SK-N-SH treated with all-trans-retinoic acid at 6 μM for 48 hours (cell line): ENCODE measurements at regions not wholly inside any gene's neighbourhood (a gene's known extent, or its start where the extent isn't known, plus 50 kb on each side); places are given as distances from the start of the nearest gene placed in this dataset.
A peak's percentile ranks its signal among the peaks of the same experiment; 100 is the strongest.

ENCODE experiments used
- ATAC-seq: fragments of 200-7000 bp; cut with Tn5 transposase; 3 replicates; pipeline ENCODE4 v1.9.1; 2020; ENCODE audit warnings: mild to moderate bottlenecking, moderate library complexity
- ARNTL ChIP-seq: fragments of 450-650 bp; formaldehyde crosslinking; IDR thresholded peaks from 2 replicates; pipeline ENCODE4 v1.5.0; 2020; ENCODE audit warnings: low read depth, mild to moderate bottlenecking, moderate library complexity, borderline replicate concordance
- BACH2 ChIP-seq: fragments of 250-450 bp; sonication (Bioruptor Pico); IDR thresholded peaks from 2 replicates; pipeline ENCODE4 v1.9.0; 2021; ENCODE audit warnings: mild to moderate bottlenecking, borderline replicate concordance
- CSDC2 ChIP-seq: fragments of 250-450 bp; sonication (Bioruptor Pico); IDR thresholded peaks from 2 replicates; pipeline ENCODE4 v1.5.0; 2020; ENCODE audit warnings: mild to moderate bottlenecking, moderate library complexity
- ESRRG ChIP-seq: fragments of 250-450 bp; sonication (Bioruptor Pico); IDR thresholded peaks from 2 replicates; pipeline ENCODE4 v1.6.1; 2021; ENCODE audit warnings: mild to moderate bottlenecking
- GLIS3 ChIP-seq: fragments of 250-450 bp; sonication (Bioruptor Pico); IDR thresholded peaks from 2 replicates; pipeline ENCODE4 v1.5.0; 2020; ENCODE audit warnings: mild to moderate bottlenecking, moderate library complexity
- ISL1 ChIP-seq: fragments of 250-450 bp; sonication (Bioruptor Pico); IDR thresholded peaks from 2 replicates; pipeline ENCODE4 v2.1.2; 2022; ENCODE audit warnings: mild to moderate bottlenecking, moderate library complexity
- OSR1 ChIP-seq: fragments of 250-450 bp; sonication (Bioruptor Pico); IDR thresholded peaks from 2 replicates; pipeline ENCODE4 v1.8.0; 2022; ENCODE audit warnings: moderate library complexity, mild to moderate bottlenecking, inconsistent platforms
- RARB ChIP-seq: fragments of 250-450 bp; sonication (Bioruptor Pico); IDR thresholded peaks from 2 replicates; pipeline ENCODE4 v1.8.0; 2021; ENCODE audit warnings: mild to moderate bottlenecking, moderate library complexity
- TCF4 ChIP-seq: fragments of 250-450 bp; sonication (Bioruptor Pico); IDR thresholded peaks from 2 replicates; pipeline ENCODE4 v1.8.0; 2021; ENCODE audit warnings: mild to moderate bottlenecking, moderate library complexity, borderline replicate concordance
- TOX ChIP-seq: fragments of 250-450 bp; sonication (Bioruptor Pico); IDR thresholded peaks from 2 replicates; pipeline ENCODE4 v1.8.0; 2021; ENCODE audit warnings: mild to moderate bottlenecking, moderate library complexity, borderline replicate concordance
- ZC3H10 ChIP-seq: fragments of 250-450 bp; sonication (Bioruptor Pico); IDR thresholded peaks from 2 replicates; pipeline ENCODE4 v1.5.1; 2021; ENCODE audit warnings: mild to moderate bottlenecking, moderate library complexity
- ZFP3 ChIP-seq: fragments of 250-450 bp; sonication (Bioruptor Pico); IDR thresholded peaks from 2 replicates; pipeline ENCODE4 v1.5.0; 2020; ENCODE audit warnings: mild to moderate bottlenecking, moderate library complexity
- ZNF565 ChIP-seq: fragments of 450-650 bp; formaldehyde crosslinking; conservative IDR thresholded peaks from 2 replicates; pipeline ENCODE4 v1.5.0; 2020; ENCODE audit warnings: low read depth, mild to moderate bottlenecking, moderate library complexity
- ZNF8 ChIP-seq: fragments of 450-650 bp; formaldehyde crosslinking; IDR thresholded peaks from 2 replicates; pipeline ENCODE4 v1.5.0; 2020; ENCODE audit warnings: mild to moderate bottlenecking, moderate library complexity
- TF ChIP-seq, protein P1 (sequence below): fragments of 250-450 bp; sonication (Bioruptor Pico); IDR thresholded peaks from 2 replicates; pipeline ENCODE4 v1.8.0; 2021; ENCODE audit warnings: low read depth, mild to moderate bottlenecking, moderate library complexity, borderline replicate concordance
- TF ChIP-seq, protein P2 (sequence below): fragments of 250-450 bp; sonication (Bioruptor Pico); IDR thresholded peaks from 2 replicates; pipeline ENCODE4 v1.5.0; 2020; ENCODE audit warnings: mild to moderate bottlenecking, moderate library complexity
- TF ChIP-seq, protein P3 (sequence below): fragments of 250-450 bp; sonication (Bioruptor Pico); IDR thresholded peaks from 2 replicates; pipeline ENCODE4 v1.8.0; 2020; ENCODE audit warnings: mild to moderate bottlenecking, moderate library complexity, borderline replicate concordance

DNA sequence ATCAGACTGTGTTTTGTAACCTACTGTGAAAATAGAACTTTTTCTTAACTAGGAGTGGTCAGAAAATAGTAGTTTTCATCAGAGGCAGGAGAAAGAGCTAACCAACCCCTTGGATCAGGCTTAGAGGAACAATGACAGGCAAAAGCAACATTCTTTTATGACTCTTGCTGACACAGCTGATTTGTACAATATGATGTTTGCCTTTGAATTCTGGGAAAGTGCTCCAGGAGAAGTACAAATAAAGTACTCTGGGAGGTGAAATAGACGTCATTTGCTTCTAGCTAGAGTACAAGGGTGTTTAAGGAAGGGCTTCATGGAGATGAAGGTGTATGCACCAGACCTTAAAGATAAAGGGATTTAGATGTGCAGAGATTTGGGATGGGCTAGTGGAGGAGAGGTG is 75.1 kb upstream of the KIAA1217 start (continued):
- TF ChIP-seq, protein P1, sequence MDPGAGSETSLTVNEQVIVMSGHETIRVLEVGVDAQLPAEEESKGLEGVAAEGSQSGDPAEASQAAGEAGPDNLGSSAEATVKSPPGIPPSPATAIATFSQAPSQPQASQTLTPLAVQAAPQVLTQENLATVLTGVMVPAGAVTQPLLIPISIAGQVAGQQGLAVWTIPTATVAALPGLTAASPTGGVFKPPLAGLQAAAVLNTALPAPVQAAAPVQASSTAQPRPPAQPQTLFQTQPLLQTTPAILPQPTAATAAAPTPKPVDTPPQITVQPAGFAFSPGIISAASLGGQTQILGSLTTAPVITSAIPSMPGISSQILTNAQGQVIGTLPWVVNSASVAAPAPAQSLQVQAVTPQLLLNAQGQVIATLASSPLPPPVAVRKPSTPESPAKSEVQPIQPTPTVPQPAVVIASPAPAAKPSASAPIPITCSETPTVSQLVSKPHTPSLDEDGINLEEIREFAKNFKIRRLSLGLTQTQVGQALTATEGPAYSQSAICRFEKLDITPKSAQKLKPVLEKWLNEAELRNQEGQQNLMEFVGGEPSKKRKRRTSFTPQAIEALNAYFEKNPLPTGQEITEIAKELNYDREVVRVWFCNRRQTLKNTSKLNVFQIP (CRISPR knock-in tag): no peak
- TF ChIP-seq ARNTL: no peak

DNA sequence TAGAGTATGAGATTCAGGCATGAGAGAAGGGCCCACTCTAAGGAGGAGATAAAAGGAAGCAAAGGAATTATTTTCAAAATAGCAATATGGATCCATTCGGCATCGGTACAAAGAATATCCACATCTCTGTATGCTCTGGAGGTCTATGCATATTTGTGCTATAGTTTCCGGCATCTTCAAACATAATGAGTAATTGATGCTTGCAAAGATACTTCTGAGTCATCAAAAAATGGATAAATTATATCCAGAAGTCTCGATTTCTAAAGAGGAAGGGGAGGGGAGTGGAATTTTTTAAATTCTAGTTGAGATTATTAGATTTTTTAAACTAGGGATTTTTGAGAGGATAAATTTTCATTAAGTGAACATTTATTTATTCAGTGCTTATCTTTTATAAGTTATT is 72.9 kb upstream of the KIAA1217 start:
- ATAC-seq: peak; percentile 81

DNA sequence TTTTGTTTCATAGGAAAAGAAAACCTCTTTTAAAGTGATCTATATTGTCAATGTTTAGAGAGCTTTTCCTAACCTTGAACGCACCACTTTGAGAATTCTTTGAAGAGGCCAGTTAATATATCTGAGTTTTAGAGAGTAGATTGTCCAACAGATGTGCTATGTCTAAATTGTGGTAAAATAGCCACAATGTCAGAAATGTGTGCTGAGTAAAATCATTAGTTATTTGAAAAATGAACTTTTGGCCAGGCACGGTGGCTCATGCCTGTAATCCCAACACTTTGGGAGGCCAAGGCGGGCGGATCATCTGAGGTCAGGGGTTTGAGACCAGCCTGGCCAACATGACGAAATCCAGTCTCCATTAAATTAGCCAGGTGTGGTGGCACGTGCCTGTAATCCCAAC is 61.6 kb upstream of the KIAA1217 start:
- ATAC-seq: no peak
- TF ChIP-seq TOX (CRISPR knock-in tag) (no peak), RARB (CRISPR knock-in tag) (no peak), CSDC2 (CRISPR knock-in tag) (no peak), ZFP3 (CRISPR knock-in tag) (no peak), TCF4 (CRISPR knock-in tag) (no peak), ZNF8 (CRISPR knock-in tag) (no peak)
- TF ChIP-seq, protein P2, sequence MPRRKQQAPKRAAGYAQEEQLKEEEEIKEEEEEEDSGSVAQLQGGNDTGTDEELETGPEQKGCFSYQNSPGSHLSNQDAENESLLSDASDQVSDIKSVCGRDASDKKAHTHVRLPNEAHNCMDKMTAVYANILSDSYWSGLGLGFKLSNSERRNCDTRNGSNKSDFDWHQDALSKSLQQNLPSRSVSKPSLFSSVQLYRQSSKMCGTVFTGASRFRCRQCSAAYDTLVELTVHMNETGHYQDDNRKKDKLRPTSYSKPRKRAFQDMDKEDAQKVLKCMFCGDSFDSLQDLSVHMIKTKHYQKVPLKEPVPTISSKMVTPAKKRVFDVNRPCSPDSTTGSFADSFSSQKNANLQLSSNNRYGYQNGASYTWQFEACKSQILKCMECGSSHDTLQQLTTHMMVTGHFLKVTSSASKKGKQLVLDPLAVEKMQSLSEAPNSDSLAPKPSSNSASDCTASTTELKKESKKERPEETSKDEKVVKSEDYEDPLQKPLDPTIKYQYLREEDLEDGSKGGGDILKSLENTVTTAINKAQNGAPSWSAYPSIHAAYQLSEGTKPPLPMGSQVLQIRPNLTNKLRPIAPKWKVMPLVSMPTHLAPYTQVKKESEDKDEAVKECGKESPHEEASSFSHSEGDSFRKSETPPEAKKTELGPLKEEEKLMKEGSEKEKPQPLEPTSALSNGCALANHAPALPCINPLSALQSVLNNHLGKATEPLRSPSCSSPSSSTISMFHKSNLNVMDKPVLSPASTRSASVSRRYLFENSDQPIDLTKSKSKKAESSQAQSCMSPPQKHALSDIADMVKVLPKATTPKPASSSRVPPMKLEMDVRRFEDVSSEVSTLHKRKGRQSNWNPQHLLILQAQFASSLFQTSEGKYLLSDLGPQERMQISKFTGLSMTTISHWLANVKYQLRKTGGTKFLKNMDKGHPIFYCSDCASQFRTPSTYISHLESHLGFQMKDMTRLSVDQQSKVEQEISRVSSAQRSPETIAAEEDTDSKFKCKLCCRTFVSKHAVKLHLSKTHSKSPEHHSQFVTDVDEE (CRISPR knock-in tag): no peak

More for the DNA sequence above, 72.9 kb upstream of the KIAA1217 start:
- peak; percentile 80 for TF ChIP-seq ISL1 (CRISPR knock-in tag)
- TF ChIP-seq ESRRG: no peak

DNA sequence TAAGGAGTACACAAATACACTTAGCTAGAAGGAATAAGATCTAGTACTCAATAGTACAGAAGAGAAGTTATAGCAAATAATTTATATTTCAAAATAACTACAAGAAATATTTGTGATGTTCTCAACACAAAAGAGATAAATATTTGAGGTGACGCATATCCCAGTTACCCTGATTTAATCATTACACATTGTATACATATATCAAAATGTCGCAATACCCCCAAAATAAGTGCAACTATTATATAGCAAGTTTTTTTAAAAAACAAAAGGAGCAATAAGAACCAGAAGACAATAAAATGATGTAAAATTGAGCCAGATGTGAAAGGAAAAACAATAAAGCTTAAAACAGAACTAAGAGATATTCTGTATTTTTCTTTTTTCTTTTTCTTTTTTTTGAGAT is 59.3 kb upstream of the KIAA1217 start:
- ATAC-seq: no peak
- no peak for TF ChIP-seq ZNF565 (CRISPR knock-in tag)
- TF ChIP-seq, protein P3, sequence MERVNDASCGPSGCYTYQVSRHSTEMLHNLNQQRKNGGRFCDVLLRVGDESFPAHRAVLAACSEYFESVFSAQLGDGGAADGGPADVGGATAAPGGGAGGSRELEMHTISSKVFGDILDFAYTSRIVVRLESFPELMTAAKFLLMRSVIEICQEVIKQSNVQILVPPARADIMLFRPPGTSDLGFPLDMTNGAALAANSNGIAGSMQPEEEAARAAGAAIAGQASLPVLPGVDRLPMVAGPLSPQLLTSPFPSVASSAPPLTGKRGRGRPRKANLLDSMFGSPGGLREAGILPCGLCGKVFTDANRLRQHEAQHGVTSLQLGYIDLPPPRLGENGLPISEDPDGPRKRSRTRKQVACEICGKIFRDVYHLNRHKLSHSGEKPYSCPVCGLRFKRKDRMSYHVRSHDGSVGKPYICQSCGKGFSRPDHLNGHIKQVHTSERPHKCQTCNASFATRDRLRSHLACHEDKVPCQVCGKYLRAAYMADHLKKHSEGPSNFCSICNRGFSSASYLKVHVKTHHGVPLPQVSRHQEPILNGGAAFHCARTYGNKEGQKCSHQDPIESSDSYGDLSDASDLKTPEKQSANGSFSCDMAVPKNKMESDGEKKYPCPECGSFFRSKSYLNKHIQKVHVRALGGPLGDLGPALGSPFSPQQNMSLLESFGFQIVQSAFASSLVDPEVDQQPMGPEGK (CRISPR knock-in tag): no peak
- TF ChIP-seq BACH2: no peak
- TF ChIP-seq ZC3H10: no peak
- no peak for TF ChIP-seq CSDC2 (CRISPR knock-in tag)
- no peak for TF ChIP-seq ARNTL
- no peak for TF ChIP-seq TOX (CRISPR knock-in tag)
- TF ChIP-seq GLIS3 (CRISPR knock-in tag): no peak
- TF ChIP-seq TCF4 (CRISPR knock-in tag): no peak
- TF ChIP-seq, protein P1 (CRISPR knock-in tag): no peak
- TF ChIP-seq, protein P2 (CRISPR knock-in tag): no peak
- TF ChIP-seq OSR1: no peak
- no peak for TF ChIP-seq ISL1 (CRISPR knock-in tag)
